DMS53 treated with DMSO at 0.1 percent for 48 hours (cell line): ENCODE measurements at regions not wholly inside any gene's neighbourhood (a gene's known extent, or its start where the extent isn't known, plus 50 kb on each side); places are given as distances from the start of the nearest gene placed in this dataset.

Source experiments
- DNase-seq: peaks from one replicate; lab custom pipeline; 2025; ENCODE audit not compliant: unreplicated experiment; lab: John Stamatoyannopoulos, UW

- no peak for DNase-seq
These were observed 242.4 kb upstream of the SLC39A10 start for GRCh38 chr2:195414537-195415100.

DNA sequence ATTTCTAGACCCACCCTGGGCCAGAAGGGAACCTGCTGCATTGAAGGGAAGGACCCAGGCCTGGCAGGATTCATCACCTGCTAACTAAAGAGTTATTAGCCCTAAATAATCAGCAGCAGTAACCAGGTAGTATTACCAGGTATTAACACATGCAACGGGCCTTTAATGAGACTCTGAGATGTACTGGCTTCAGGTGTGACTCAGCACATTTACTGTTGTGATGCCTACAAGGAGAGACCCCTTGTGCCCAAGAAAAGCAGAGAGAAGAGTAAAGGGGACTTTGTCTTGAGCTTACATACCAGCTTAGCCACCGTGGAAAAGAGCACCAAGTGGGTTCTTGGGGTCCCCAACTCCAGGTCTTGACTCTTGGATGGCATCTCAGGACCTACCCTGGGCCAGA, 243.1 kb upstream of the SLC39A10 start:
- DNase-seq = no peak

DNA sequence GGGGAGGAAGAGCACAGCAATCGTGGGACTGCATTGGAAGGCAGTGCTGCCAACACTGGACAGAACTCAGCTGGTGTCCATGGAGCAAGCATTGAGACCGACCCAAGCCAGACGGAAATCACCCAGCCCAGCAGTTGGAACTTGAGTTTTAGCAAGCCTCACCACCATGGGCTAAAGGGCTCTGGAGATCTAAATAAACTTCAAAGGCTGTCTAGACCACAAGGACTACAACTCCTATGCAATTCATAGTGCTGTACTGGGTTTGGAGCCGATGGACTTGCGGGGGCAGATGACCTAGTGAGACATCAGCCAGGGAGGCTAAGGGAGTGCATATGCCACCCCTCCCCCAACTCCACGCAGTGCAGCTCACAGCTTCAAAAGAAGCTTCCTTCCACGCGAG, 243.6 kb upstream of the SLC39A10 start:
- DNase-seq = no peak

GRCh38 chr2:195411219-195411687, 245.8 kb upstream of the SLC39A10 start:
- no peak for DNase-seq

DNA sequence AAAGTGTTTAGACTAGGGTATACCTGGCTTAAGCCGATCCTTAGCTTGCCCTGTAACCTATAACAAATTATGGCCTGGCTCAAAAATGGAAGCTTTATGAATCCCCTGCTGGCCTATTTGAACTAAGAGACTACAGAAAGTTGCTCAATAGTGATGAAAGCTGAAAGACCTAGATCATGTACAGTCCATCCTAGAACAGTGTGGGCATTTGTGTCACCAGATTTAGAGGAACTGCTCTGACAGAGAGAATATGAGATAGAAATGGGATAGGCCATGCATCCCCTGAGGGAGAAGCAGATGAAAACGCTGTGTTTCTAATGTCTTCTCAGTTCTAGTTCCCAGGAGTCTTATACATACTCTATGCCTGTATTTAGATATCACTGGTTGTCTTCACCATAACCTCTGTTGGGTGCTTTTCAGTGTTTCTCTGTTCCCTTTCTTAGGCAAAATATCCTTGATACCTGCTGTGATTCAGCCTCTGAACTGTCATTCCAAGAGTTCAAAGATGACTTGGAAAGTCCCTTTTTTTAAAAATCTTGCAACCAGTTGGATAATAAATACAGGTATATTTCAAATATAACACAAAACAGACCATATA, 246.9 kb upstream of the SLC39A10 start:
- DNase-seq = no peak

DNA sequence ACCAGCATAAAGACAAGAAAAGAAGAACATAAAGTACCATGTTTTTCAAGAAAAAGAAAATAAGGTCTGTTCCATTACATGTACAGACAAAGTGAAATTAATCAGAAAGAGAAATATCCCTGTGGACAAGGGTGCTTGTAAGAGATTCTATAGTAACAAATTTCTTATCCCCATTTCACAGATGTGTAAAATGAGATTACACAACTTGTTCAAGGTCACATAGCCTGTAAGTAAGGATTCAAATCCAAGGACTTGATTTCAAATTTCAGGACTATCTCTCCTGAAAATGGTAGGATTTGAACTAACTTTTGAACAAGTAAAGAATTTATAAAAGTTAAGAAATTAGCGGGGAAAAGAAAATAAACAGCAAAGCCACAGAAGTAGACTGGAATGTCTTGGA, 248.2 kb upstream of the SLC39A10 start:
- DNase-seq = no peak

DNA sequence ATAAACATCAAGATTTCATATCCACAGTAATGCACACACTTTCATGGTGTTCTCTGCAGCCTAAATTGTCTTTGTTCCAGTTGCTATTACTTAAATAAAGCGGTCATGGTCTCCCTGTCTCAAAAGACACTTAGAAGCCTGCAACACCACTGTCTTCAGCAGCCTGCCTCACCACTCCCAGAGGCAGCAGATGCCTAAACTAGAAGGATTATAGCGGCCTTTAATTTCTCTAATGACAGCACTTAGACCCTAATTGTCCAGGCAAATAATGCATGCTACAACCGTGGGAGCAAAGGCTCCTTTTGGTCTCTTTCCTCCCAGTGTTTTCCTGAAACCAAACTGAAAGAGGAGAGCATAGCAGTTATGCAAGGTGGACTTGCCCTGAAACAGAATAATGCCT, 248.8 kb upstream of the SLC39A10 start:
- DNase-seq = no peak

GRCh38 chr2:195407783-195408182, 249.2 kb upstream of the SLC39A10 start:
- DNase-seq = peak; percentile 14

GRCh38 chr2:195406886-195407603, 250.0 kb upstream of the SLC39A10 start:
- no peak for DNase-seq

- no peak for DNase-seq
These were observed 252.4 kb upstream of the SLC39A10 start for GRCh38 chr2:195404651-195405050.

- no peak for DNase-seq
These were observed 260.5 kb upstream of the SLC39A10 start for GRCh38 chr2:195396479-195396878.

- no peak for DNase-seq
These were observed 261.7 kb upstream of the SLC39A10 start for GRCh38 chr2:195395362-195395761.

DNA sequence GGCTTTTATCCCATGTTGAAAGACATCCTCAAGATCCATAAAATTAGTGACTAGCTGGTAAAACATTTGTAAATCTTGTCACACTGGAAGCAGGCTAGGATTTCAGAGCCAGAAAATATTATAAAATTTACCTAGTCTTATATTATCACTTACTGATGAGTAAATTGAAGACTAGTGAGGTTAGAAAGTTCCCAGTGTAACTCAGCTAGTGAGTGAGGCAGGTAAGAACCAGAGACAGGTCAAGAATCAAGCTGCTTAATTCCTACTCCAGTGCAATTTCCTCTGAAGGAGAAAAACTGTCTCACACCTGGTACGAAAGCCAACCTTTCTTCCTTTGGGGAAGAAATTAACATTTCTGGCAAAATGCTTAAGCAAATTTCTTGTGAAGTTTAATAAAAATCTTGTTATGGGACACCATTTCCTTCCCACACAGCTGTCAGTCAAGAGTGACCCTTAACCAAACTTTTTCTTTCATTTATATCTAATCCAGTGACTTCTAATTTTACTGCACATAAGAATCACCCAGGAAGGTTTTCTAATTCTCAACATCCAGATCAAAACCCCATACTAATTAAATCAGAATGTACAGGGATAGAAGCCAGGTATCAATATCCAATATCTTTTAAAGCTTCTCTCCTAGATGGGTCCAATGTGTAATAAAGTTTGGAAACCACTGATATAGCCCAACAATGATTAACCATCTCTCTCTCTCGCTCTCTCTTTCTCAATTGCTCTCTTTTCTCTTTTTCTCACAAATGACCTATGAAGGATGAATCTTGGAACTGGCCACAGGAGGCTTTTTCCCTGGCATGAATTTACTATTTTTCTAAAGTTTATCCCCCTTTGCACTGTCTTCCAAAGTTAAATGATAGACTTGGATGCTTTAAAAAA, 264.3 kb upstream of the SLC39A10 start:
- no peak for DNase-seq

GRCh38 chr2:195390686-195391321, 266.2 kb upstream of the SLC39A10 start:
- DNase-seq = no peak

GRCh38 chr2:195388028-195388427, 269.0 kb upstream of the SLC39A10 start:
- DNase-seq = no peak

DNA sequence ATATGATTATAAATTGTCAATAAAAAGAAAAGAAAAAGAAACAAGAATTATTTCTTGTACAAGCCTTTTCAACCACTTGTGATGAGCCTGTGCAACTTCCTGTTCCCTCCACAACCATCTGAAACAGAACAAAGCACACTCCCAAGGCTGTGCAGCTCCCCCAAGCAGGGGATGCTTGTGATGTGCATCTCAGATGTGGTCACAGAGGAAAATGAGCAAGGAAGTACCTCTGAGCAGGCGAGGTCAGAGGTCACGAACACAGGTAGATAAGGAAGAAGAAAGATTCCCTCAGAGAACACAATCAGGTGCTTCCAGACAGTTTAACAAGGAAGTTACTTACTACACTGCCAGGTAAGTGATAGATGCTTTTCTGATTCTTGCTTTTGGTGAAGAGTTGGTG, 274.8 kb upstream of the SLC39A10 start:
- DNase-seq = no peak

DNA sequence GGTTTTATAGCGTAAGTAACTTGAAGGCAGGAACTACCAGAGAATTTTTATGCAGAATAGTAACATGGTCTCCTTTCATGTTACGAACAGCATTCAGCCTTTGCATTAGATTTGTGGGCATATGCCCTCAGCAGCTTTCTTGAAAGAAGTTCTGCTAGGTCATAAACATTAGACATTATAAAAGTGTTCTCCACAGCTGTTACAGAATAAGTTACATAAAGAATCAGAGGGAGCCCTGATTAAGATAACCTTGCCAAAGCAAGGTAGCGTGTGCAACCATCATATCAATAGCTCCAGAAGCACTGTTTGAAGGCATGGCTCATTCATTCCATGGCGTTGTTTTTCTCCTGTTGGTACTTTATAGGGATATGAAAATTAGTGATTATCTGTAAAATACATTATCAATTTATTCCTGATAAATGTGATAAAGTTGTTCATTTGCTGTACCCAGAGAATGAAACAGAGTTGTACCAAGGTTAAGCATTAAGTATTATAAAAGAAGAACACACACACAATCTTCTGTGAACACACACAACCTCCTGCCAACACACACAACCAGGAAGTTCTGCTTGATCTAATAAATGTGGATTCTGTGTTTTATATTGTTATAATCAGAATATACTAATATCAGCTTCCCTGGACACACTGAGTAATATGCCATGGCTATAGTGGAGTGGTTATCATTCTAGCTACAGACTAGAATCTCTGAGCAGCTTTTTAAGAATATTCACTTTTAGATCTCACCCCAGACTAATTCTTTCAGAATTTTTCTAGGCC, 286.7 kb upstream of the SLC39A10 start:
- no peak for DNase-seq

DNA sequence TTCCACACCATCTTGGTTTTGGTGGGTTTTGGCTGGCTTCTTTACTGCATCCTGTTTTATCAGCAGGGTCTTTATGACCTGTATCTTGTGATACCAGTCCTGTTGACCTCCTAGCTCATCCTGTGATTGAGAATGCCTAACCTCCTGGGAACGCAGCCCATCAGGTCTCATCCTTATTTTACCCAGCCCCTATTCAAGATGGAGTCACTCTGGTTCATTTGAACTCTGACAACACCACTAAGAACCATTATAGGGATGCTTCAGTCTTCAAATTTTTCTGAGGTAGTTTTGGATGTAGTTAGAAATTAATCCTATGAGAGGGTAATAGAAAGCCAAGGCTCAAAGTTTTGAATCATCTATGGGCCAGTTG, 287.8 kb upstream of the SLC39A10 start:
- no peak for DNase-seq

- DNase-seq = no peak
These were observed 288.5 kb upstream of the SLC39A10 start for GRCh38 chr2:195368249-195369217.
